ENCODE measurements at regions not wholly inside any gene's neighbourhood (a gene's known extent, or its start where the extent isn't known, plus 50 kb on each side); places are given as distances from the start of the nearest gene placed in this dataset. TPM values are rescaled to one million over a fixed set of nuclear protein-coding genes. Genes with fewer than 3 reads are reported as not detected.

GRCh38 chr1:37394574-37395464 lies 79.6 kb upstream of the ZC3H12A start:
- ATAC-seq: no peak
- no peak for DNase-seq
- intact Hi-C loops (cut with micrococcal nuclease): no loop called here

- intact Hi-C loops (cut with micrococcal nuclease): no loop called here
- ATAC-seq (no peak), DNase-seq (no peak)
These were observed 76.3 kb upstream of the ZC3H12A start for GRCh38 chr1:37398096-37398495.

- no peak for DNase-seq
- intact Hi-C loops (cut with micrococcal nuclease): no loop called here
- ATAC-seq: no peak
These were observed 75.2 kb upstream of the ZC3H12A start for GRCh38 chr1:37399205-37399604.

- ATAC-seq (no peak), DNase-seq (no peak)
- intact Hi-C loops (cut with micrococcal nuclease): no loop called here
These were observed 74.4 kb upstream of the ZC3H12A start for GRCh38 chr1:37399830-37400464.

DNA sequence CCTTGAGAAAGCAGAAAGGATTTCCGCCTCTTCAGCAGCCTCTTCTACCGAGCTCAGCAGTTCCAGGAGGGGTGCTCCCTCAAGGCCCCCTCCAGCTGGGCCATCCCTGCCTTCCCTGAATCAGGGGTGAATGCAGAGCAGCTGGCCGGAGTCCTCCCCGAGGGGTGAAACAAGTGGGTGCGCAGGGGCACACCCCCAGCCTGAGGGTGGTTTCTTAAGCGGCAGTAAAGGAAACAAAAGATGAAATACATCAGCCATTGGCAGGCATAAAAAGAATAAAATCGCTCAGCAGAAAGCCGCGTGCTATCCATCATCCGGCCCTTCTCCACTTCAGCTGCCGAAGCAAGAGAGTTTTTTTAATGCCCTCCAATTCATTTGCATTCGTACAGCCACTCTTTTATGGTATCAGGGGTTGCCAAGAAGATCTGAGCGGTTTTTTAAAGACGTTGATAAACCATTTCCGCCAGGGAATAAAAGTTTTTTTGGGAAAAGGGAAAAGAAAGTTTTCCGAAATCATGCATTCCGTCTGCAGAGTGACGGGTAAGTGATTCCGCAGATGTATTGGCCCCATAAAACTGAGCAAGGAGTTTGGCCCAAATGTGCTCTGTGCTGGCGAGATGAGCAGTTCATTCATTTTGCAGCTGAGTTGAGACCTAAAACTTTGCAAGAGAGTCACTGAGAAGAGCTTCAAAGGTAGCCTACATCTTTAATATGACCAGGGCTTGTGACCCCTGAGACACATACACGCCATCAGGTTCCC lies 73.7 kb upstream of the ZC3H12A start:
- intact Hi-C loops (cut with micrococcal nuclease): no loop called here
- DNase-seq (no peak), ATAC-seq (no peak)

DNA sequence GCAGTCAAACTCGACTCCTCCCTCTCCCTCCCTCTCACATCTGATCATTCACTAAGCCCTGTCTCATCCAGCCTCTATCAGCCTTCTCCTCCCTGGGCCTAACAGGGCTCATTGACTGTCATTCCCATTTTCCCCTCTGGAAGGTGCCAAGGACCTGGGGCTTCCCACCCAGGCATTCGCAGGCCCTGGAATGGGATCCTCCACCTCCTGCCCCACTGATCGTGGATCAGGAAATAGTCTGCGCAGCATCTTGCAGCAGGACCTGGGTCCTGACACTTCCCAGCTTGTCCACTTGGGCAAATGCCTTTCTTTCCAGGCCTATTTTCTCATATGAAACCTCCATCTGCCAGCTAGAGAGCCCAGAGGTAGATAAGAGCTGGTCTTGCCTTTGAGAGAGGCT lies 71.2 kb upstream of the ZC3H12A start:
- DNase-seq (no peak), ATAC-seq (no peak)
- intact Hi-C loops (cut with micrococcal nuclease): no loop called here

DNA sequence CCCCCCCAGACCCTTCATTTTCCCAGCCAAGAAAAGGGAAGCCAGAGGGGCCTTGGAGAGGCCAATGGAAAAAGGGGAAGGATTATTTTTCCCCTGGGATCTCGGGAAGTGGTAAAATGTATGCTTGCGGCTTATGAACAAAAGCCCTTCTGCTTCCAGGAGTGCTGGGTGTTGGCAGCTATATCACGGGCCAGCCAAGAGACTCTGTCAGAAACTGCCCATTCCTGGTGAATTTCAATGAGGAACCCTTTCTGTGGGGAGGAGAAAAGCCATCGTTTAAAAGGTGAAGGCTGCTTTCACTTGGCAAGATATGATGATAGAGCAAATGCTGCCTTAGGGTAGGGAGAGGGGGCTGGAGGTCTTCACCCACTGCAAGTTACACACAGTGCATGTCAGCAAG lies 69.7 kb upstream of the ZC3H12A start:
- intact Hi-C loops (cut with micrococcal nuclease): no loop called here
- DNase-seq (no peak), ATAC-seq (no peak)

DNA sequence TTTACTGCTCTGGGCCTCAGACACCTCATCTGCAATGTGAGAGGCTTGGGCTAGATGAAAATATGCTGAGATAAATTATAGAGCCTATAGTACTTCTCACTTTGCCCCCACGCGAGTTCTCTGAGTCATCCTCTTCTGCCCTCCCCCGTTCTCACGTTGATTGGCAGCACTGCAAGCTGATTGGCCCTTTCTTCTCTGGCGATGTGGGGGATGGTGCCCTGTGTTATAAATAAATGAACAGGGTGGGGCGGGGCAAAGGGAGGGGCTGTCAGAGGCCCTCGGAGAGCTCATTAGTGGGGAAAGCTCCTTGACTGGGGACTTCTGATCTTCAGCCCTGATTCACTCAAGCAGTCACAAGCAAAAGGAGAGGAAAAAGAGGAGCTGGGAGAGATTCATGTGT lies 64.3 kb upstream of the ZC3H12A start:
- intact Hi-C loops (cut with micrococcal nuclease): no loop called here
- no peak for ATAC-seq

DNA sequence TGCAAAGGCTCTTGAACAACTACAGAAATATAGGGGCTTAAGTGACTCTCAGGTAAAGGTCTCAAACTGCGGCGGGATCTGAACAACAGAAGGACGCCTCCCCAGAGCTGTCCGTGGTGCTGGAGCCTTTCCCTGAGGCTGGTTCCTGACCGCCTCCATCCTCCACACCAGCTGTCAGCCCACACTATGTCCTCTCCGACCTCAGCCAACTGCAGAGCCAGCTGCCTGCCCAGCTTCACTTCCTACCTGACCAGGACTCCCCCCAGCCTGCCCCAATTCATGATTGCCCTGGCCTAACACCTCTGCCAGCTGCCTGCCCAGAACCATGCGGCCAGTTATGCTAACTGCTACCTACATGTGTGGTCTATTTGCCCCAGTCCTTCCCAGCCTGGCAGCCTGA lies 63.6 kb upstream of the ZC3H12A start:
- DNase-seq: no peak
- ATAC-seq: no peak
- intact Hi-C loops (cut with micrococcal nuclease): no loop called here

More for the DNA sequence above, 64.3 kb upstream of the ZC3H12A start:
- DNase-seq: no peak

GRCh38 chr1:37415611-37416244 lies 58.7 kb upstream of the ZC3H12A start:
- ATAC-seq: no peak
- no peak for DNase-seq
- intact Hi-C loops (cut with micrococcal nuclease): no loop called here

DNA sequence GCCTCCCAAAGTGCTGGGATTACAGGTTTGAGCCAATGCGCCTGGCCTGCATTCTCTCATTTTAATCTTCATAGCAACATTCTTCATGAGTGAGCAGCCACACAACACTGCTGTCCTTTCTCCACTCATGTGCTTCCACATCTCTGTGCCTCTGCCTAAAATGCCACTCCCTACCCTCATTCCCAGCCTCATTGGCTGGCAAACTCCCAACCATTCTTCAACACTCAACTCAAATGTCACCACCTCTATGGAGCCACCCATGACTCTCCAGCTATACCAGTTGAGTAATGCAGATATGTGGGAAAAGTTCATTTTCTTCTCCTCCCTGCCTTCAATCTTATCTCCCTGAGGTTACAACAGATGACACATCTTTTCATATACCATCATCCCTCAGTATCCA lies 53.9 kb upstream of the ZC3H12A start:
- intact Hi-C loops (cut with micrococcal nuclease): no loop called here
- ATAC-seq (no peak), DNase-seq (no peak)

- intact Hi-C loops (cut with micrococcal nuclease): no loop called here
- no peak for DNase-seq
These were observed 50.6 kb upstream of the ZC3H12A start for GRCh38 chr1:37423810-37424209.

DNA sequence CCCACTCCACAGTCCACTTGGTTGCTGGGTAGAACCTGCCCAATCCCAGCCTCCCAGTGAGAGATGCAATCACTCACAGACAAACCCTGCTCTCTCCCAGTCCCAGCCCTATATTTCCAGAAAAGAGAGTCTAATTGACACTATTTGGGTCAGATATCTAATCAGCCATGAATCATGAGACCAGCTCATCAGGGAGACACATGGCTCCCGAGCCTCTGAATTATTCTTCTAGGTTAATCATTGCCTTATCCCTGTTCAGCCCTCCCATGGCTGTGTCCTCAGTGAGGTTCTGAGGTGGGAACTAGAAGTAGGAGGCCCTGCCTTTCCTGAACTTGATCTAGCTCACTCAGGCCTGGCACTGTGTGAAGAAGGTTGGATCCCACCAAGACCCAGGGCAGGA lies 49.9 kb upstream of the ZC3H12A start:
- ATAC-seq (no peak), DNase-seq (no peak)
- intact Hi-C loops (cut with micrococcal nuclease): no loop called here

More at GRCh38 chr1:37423810-37424209, 50.6 kb upstream of the ZC3H12A start:
- ATAC-seq: no peak

Small RNA genes in the stretch of these regions (microRNA-seq; reads per million reads assigned to microRNA genes)
- gene MIR4255 (ENCODE audit: borderline number of aligned reads): not detected

All from left ventricle myocardium superior (tissue), 1 donor.